Retinal pigment epithelial cell (primary cell): ENCODE measurements at regions not wholly inside any gene's neighbourhood (a gene's known extent, or its start where the extent isn't known, plus 50 kb on each side); places are given as distances from the start of the nearest gene placed in this dataset.

Experiments used
- DNase-seq: peaks from one replicate; pipeline ENCODE4 v3.0.0-alpha.2; 2010; ENCODE audit warnings: low read depth
- H3K4me3 ChIP-seq: 2 replicates; pipeline ENCODE4 v1.5.1; 2011; ENCODE audit warnings: mild to moderate bottlenecking, low read length, control low read depth, moderate library complexity
- CTCF ChIP-seq: conservative IDR thresholded peaks from 2 replicates; pipeline ENCODE4 v1.5.1; 2011; ENCODE audit warnings: low read depth, low read length, control low read depth, inconsistent platforms

DNA sequence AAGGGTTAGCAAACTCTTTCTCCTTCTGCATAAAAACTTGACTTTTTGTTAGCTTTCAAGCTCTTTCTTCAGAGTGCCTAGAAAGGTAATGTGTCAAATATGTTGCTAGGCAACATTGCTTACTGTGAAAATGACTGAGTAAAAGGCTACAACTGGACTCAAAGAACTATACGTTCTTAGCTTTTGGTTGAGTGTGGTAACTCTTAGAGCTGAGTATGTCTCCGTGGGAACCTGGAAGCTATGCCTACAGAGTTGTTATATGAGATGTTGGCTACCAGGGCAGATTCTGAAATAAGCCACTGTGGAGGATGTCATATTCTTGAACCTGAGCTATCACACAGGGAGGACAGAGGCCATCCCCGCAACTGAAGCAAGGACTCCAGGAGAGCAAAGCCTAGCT, 105.5 kb downstream of the ARL6IP6 start:
- no peak for TF ChIP-seq CTCF
- no peak overlapping the region for H3K4me3 ChIP-seq
- no peak for DNase-seq

DNA sequence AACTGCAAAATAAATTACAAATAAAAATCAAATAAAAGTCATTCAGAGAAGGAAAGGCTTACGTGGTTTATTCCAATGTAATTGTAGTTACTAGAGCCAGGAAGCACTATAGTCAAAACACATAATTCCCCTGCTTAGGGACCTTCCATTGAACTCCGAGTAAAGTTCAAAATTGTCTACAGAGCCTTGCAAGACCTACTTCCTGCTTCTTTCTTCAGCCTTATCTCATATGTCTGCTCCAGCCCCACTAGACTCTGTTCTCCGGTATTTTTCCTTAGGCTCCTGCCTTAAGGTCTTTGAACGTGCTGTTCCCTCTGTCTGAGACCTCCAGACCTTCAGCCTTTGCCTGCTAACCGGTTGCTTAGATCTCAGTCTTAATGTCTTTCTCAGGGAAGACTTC, 104.3 kb downstream of the ARL6IP6 start:
- TF ChIP-seq CTCF, result no peak
- DNase-seq, result no peak
- H3K4me3 ChIP-seq, result no peak overlapping the region

DNA sequence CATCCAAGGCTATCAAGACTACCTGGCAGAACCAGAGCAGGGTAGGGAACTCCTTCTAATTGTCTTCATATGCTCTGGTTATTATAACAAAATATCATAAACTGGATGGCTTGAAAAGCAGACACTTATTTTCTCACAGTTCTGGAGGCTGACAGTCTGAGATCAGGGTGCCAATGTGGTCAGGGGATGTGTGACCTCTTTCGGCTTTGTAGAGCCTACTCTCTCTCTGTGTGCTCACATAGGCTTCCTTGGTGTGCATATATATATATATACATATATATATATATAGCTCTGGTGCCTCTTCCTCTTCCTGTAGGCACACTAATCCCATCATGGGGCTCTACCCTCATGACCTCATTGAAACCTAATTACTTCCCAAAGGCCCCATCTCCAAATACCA, 101.6 kb downstream of the ARL6IP6 start:
- H3K4me3 ChIP-seq, result no peak overlapping the region
- no peak for DNase-seq
- no peak for TF ChIP-seq CTCF

DNA sequence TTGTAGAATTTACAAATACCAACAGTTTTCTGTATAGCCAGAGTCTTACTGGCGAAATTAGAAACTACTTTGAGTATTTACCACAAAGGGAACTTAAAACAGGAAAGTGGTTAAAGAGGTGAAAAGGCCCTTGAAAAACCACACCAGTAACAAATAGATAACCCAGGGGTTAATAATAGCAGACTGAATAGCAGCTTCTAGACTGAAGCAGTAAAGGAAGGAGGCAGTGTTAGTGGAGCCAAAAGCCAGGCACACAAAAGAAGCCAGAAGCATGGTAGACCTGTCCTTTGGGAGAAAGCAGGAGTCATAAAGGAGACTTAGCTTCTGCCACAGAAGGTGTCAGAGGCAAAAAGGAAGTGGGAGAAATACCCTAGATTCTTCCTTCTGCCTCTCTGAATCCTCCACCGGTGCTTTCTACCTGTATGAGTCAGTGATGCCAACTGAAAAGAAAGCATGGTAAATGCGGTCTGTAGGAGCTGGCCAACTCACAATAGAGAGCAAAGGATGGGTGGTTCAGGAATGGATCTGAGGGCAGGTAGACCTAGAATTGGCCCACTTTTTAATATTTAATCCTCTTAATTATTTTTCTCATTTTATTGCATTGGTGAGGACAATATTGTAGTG, 97.3 kb downstream of the ARL6IP6 start:
- H3K4me3 ChIP-seq, result no peak overlapping the region
- DNase-seq, result no peak
- TF ChIP-seq CTCF, result no peak

DNA sequence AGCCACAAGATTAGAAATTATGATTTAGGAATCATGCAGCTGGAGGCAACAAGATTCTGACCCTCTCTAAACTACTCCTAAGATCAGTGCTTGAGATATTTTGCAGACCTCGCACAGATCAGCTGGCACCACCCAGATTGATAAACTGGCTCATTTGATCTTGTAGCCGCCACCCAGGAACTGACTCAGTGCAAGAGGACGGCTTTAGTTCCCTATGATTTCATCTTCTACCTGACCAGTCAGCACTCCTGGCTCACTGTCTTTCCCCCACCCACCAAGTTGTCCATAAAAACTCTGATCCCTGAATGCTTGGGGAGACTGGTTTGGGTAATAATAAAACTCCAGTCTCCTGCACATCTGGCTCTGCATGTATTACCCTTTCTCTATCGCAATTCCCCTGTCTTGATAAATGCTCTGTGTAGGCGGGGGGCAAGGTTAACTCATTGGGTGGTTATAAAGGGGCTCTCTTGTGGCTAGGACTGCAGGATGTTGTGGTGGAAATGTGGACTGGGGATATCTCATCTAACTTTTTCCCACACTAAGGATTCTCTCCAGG, 96.1 kb downstream of the ARL6IP6 start:
- H3K4me3 ChIP-seq, result no peak overlapping the region
- DNase-seq, result no peak
- no peak for TF ChIP-seq CTCF

- TF ChIP-seq CTCF, result no peak
- DNase-seq, result no peak
- no peak overlapping the region for H3K4me3 ChIP-seq
Observed at GRCh38 chr2:152813351-152813750, 94.9 kb downstream of the ARL6IP6 start.
